Stimulated activated CD4-positive, alpha-beta T cell treated with anti-CD3 and anti-CD28 coated beads, Interleukin-4, amount 100 ng/mL, for 48 hours (primary cell): ENCODE measurements at regions not wholly inside any gene's neighbourhood (a gene's known extent, or its start where the extent isn't known, plus 50 kb on each side); places are given as distances from the start of the nearest gene placed in this dataset.

ENCODE experiments used
- DNase-seq, 2 donors: peaks; one replicate each; pipeline ENCODE4 v3.0.0-alpha.2; 2020; ENCODE audit warnings: low read depth in 2 of 2

- no peak for DNase-seq
These were observed 422.7 kb upstream of the ADAMTS16 start for GRCh38 chr5:4717446-4717845.

- no peak for DNase-seq
These were observed 419.3 kb upstream of the ADAMTS16 start for GRCh38 chr5:4720831-4721230.

GRCh38 chr5:4722886-4723285 is 417.2 kb upstream of the ADAMTS16 start:
- no peak for DNase-seq

DNA sequence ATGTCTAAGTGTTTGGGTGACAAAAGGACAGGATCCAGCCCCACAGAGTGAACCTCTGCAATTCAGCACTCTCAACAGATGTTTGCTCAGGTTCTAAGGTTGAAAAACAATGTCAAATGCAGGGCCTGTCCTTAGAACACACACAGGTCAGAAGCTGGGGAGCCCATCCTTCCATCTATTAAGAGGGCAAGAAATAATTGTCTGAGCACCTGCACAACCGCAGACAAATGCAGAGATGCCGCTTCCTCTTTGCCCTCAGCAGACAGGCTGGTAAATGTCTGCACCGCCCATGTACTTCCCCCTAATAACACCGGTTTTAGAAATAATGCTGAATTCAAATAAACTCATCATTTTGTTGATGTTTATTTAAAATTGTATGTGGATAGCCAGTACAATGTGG is 414.5 kb upstream of the ADAMTS16 start:
- DNase-seq, result no peak

- DNase-seq, result no peak
These were observed 409.9 kb upstream of the ADAMTS16 start for GRCh38 chr5:4730279-4730678.

DNA sequence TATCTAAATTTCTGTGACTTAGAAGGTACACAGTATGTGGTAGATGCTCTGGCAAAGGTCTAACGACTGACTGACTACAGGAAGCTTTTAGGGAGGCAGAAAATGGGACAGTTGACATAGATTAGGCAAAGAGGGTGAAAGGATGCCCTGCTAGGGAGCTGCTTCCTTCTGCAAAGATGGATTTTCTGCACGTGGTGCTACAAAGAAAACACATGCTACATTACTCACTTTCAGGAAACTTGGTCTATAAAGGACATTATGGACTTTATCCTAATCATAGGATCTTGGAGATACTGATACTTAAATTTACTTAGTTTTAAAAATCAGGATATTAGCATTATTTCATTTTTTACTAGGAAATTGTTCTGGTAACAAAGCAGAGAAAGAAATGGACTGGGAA is 405.8 kb upstream of the ADAMTS16 start:
- no peak for DNase-seq

DNA sequence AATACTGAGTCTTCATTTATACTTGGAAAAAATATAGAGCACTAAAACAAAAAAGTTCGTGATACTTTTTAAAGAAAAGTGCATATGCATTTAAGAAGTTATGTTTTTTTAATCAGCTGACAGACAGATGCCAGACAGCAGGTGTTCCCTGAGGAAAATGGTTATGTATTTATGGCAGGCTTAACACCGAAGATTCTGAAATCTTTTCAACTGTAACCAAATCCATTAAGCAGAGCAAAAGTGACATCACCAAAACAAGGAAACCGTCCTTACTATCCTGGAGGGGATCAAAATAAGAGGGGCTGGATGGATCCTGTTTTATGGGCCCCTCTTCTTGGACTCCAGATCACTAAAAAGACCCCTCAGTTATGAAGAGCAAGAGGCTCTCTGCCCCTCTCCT is 404.9 kb upstream of the ADAMTS16 start:
- DNase-seq, result no peak

GRCh38 chr5:4737868-4738267 is 402.3 kb upstream of the ADAMTS16 start:
- DNase-seq, result no peak

GRCh38 chr5:4738298-4738697 is 401.8 kb upstream of the ADAMTS16 start:
- DNase-seq, result no peak

- no peak for DNase-seq
These were observed 400.0 kb upstream of the ADAMTS16 start for GRCh38 chr5:4740156-4740555.

- DNase-seq, result no peak
These were observed 381.6 kb upstream of the ADAMTS16 start for GRCh38 chr5:4758550-4758949.

- DNase-seq, result no peak
These were observed 381.1 kb upstream of the ADAMTS16 start for GRCh38 chr5:4758996-4759395.

GRCh38 chr5:4762316-4762715 is 377.8 kb upstream of the ADAMTS16 start:
- no peak for DNase-seq

DNA sequence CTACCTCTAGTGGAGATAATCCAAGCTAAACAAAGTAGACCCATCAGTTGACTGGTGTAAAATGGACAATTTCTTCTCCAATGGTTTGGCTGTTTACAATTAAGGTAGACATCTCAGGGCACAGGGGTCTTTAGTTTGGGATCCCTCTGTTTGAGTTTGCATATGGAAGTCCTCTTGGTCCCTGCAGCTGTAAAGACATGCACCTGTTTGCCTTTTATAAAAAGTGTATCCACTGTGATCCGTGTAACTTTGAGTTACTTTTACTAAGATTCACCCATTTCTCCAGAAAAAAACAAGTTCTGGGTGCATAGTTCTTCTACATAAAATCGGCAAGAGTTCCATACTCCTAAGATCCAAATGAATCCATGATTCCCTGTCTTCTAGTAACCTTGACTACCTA is 374.7 kb upstream of the ADAMTS16 start:
- no peak for DNase-seq

DNA sequence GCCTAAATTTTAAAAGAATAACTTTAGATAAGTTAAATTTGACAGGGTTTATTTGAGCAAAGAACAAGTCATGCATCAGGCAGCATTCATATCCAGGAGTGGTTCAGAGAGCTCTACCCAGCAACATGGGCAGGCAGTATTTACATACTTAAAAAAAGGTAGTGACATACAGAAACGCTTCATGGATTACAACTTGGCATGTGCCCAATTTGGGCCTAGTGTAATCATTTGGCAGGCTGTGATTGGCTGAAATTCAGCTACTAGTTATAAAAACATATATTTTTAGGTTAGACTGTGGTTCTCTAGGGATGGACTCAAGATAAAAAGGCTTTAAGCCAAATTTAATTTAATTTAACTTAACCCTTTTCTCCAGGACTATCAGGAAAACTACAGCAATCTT is 374.0 kb upstream of the ADAMTS16 start:
- DNase-seq, result no peak

DNA sequence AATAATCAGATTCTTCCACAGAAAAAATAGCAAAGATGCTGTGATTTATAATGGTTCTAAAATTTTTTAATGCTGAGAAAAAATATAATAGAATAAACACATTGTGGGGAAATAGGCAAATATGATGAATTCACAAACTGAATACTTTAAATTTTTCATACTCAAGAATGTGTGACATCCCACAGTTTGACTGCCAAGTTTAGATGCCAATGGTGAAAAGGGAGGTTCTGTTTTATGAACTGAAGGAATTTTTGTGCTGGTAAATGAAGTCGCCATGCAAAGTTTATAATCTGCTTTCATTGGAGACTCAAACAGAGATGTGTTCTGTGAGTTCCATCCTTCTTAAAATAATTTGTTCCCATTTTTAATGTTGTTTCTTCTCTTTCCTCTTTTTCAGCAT is 367.5 kb upstream of the ADAMTS16 start:
- DNase-seq, result no peak

DNA sequence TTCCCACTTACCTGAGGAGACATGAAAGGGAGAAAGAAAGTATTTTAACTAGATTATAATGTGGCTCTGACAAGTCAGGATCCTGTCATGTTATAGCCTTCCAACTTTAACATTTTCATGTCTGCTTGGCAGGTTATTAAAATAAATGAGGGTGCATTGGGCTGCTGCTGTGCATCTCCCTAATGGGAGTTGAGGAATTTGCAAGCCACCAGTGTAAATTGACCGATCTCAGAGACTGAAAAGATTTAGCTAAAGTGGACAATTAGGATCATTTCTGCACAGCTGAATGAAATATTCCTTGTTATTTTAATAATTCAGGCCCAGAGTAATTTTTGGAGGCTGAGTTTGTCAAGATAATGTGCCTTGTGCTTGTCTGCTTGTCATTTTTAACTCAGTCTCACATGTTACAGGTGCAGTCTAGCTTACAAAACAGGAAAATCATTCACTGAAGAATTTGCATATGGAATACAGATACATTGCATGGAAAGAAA is 366.3 kb upstream of the ADAMTS16 start:
- DNase-seq, result no peak

GRCh38 chr5:4777435-4777834 is 362.7 kb upstream of the ADAMTS16 start:
- DNase-seq, result no peak

GRCh38 chr5:4780633-4781032 is 359.5 kb upstream of the ADAMTS16 start:
- no peak for DNase-seq

DNA sequence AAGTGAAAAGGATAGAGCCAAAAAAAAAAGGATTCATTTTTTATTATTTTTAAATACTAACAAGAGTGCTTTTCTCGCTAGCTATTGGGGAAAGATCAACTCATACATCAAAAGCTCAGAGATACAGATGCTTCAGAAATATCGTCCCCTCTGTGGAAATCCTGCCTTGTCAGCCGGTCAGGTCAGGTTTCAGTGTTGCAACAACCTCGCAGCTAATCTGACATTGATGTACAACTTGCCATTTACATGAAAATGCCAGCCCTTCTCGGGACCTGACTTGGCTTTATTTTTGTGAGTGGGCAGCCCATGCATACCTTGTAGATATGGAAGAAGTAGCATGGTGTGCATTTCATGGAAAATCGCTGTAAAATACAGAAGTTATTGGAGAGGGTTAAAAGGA is 358.8 kb upstream of the ADAMTS16 start:
- DNase-seq, result no peak

GRCh38 chr5:4785971-4786370 is 354.2 kb upstream of the ADAMTS16 start:
- no peak for DNase-seq

DNA sequence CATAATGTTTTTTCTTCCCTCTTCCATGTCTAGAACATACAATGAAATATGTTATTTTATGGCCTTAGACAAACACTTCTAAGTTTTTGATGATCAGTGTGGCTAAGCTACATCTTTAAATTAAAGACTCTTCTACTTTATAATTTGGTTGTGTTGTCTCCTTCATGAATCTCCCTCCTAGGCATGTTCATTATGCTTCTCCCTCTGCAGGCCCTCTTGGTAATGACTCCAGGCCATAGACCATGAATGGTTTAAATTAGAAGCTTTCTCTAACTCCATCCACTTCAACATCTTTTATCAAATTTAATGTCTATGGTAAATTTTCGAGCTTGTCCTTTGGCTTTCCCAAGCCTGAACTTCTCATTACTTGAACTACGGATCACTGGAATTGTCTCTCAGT is 342.7 kb upstream of the ADAMTS16 start:
- DNase-seq, result no peak

DNA sequence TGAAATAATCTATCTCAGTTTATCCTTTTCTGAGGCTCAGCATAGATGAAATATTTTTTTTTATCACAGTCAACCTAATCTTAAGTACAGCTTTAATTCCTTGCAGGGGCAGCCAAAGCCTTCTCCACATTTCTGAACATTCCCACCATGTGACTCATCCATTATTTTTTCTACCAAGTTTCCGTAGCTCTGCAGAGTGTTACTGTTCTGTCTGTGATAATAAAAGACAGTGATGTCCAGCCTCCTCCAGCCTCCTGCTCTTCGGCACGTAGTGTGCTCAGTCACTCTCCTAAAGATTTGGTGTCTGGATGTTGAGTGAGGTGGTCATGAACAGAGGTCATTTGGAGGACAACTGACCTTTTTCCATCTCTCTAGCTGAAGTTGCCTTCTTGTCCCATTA is 338.1 kb upstream of the ADAMTS16 start:
- no peak for DNase-seq

GRCh38 chr5:4804691-4805360 is 335.3 kb upstream of the ADAMTS16 start:
- DNase-seq, result no peak
